HG02610 (cell line): ENCODE measurements at regions not wholly inside any gene's neighbourhood (a gene's known extent, or its start where the extent isn't known, plus 50 kb on each side); places are given as distances from the start of the nearest gene placed in this dataset.

Source experiments
- ATAC-seq: cut with Tn5 transposase; IDR thresholded peaks from one replicate; pipeline ENCODE4 v1.9.1; 2021; ENCODE audit warnings: mild to moderate bottlenecking, moderate library complexity; ENCODE audit not compliant: unreplicated experiment

DNA sequence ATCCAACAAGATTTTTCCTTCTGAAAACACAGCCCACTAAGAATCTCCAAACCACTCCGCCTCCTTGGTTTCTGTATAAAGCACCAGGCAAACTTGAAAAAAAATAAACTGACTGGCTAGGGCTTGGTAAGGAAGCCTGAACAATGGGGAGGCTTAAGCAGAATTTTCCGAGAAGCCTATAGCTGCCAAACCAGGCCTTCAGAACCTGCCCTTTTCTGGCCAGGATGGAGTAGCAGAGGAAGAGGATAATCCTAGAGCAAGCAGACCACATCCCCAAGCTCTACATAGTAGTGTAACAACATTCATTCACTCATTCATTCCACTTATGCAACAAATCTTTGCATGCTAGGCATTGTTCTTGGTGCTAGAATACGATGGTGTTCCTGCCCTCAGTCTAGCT, 529.6 kb upstream of the ZEB2 start:
- no peak for ATAC-seq

DNA sequence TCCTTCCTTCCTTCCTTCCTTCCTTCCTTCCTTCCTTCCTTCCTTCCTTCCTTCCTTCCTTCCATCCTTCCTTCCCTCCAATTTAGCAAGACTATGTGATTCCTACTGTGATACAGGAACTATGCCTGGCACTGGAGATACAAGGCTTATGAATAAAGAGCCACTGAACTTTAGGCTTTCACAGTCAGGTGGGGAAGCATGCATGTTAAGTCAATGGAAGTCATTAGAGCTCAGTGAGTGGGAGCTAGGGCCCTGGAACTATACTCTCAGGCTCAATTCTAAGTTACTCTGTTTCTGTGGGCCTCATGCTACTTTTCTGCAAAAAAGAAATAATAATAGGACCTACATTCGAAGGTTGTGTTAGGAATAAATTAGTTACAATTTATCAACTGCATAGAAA, 527.6 kb upstream of the ZEB2 start:
- ATAC-seq, result no peak

DNA sequence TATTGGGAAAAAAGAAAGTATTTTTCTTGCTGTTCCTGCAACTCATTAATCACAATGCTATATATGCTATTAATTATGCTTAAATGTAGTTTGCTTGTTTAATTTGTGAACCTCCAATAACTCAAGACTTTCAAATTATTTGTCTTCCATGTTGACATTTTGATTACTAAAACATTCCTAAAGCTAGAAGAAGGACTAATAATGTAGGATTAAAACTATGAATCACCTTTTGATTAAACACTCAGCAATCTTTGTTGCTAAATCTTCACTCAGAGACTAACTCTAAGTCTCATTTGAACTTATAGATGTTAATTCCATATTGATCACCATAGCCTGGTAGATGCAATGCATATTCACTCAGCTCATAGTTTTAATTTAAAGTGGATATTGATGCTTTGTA, 524.6 kb upstream of the ZEB2 start:
- no peak for ATAC-seq

DNA sequence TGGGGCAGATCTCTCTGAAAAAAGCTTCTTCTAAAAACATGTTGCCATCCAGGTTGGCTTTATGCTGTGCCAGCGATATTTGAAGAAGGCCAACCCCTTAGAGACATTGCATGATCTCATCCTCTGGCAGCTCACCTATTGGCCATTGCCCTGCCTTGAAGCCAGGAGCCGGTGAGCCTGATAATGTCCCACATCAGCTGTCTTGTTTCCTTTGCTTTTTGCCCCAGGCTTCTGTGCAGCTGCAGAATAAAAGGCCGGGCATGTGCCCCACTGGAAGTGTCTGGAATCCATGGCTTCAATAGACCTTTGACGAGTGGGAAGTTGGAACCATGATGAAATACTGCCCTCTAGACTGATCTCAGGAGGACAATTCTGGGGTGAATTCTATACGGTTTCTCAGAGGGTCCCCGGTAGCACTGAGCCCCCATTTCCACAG, 523.5 kb upstream of the ZEB2 start:
- ATAC-seq, result no peak

DNA sequence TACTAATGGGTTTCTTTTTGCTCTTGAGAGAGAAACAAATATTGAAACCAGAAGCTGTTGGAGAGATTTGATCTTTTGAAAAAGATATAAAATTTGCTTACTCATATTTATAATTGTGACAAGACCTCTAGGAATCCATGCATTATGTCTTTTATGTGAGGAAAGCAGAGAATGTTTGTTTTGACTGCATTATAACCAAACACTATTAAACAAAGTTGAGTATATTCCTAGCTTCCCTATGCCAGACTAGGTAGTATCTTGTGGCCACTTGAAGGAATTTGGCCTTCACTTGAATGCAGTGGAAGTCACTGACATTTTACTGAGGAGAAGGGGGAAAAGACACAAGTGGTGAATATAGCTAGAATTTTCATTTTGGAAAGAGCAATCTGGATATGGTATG, 521.8 kb upstream of the ZEB2 start:
- no peak for ATAC-seq

DNA sequence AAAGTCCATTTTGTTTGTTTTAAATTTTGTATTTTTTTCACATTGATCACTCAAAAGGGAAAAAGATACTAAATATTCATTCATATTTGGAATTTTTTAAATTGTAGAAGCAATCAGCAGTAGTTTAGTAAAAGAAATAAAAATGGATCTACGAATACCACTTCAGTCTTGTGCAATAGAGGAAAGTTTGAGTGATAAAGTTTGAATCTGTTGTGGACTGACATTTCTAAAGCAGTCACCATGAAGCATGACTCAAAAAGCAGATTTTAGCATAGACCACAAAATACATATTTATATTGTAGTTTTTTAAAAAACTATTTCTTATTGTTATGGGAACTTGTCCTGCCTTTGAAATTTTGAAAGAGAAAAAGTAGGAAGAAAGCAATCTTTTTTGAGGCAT, 520.5 kb upstream of the ZEB2 start:
- ATAC-seq, result no peak

DNA sequence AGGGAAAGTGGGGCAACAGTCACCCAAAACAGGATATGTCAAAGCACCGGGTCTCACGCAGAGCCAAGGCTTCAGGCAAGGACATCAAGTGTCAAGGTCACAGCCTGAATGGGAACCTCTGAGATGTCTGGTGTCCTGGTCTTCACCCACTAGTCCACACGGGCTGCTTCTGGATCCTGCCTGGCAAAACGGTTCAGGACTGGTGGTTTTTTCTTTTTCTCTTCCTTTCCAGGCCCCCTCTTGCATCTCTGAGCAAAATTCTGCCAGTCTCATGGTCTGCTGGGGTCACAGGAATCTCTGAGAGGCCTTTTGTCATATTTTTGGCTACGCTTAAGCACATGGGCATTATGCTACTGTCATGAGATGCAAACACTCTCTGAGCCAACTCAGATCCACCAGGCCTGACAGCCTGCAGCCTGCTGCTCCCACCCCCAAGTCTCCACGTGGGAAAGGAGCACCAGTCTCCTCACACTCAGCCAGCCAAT, 518.2 kb upstream of the ZEB2 start:
- ATAC-seq, result no peak

DNA sequence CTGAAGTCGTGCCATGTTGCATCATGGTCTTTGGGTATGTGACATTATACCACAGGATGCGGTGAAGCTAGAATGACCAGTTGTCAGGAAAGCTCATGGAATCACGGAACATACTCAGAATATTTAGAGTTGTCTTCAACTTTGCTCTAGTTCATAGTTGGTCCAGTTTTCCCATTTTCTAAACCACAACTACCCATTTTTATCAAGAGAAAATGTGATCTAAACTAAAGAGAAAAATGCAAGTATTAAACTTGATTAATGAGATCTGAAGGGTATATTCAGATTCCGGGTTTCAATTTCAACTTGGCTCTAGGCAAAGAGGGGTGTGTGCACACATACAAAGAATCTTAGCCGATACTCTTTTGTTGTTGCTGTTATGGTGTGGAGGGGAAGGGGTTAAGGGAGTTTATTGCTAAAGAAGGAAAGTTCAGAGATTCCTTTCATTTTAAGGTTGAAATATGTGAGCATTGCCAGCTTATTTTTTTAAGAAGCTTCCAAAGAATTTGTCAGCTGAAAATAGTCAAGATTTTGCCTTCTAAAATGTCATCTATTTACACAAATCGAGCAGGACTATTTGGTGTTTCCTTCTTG, 516.6 kb upstream of the ZEB2 start:
- no peak for ATAC-seq

DNA sequence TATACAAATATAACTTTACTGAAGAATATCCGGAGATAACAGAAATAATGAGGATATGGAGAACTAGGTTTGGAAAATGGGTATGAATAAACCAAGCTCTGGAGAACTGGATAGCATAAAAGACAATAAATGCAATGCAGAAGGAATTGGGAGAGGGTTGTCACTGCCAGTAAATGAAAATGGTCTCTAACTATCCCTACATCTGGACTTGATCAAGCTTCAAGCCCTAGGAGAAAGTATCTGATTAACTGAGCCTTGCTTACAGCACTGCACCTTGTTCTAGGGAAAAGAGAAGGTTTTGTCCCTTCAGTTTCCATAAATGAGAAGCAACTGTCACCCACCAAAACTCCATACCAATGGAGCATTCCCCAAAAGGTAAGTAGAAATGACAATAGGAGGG, 514.6 kb upstream of the ZEB2 start:
- no peak for ATAC-seq

DNA sequence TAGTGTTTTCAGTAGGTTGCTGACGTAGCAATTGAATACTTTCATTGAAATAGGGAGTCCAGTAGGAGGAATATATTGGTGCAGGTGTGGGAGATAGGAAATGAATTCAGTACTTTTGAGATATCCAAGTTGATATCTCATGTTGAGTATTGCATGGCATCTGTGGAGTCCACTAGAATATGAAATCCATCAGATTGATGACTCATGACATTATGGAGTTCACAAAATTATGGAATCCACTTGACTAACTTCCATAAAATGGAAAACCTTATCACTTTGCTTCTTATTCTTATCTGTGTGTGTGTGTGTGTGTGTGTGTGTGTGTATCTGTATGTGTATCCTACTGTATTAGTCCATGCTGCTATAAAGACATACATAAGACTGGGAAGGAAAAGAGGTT, 513.5 kb upstream of the ZEB2 start:
- ATAC-seq, result no peak

DNA sequence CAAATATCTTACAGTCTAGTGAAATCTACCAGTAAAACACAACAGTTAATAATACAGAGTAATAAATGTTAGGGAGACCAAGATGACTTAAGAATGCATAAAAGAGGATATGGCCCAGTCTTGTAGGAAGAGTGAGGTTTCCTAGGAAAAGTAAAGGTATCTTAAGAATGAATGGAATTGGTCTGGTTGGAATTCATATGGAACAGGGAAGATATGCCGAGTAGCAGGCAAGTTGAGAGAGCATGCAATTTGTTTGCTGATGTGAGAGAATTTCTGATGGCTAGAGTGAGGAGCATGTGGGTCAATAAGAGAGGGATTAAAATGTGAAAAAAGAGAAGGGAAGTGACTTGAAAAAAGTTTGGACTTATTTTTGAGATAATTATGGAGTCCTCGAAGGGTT, 512.9 kb upstream of the ZEB2 start:
- no peak for ATAC-seq

DNA sequence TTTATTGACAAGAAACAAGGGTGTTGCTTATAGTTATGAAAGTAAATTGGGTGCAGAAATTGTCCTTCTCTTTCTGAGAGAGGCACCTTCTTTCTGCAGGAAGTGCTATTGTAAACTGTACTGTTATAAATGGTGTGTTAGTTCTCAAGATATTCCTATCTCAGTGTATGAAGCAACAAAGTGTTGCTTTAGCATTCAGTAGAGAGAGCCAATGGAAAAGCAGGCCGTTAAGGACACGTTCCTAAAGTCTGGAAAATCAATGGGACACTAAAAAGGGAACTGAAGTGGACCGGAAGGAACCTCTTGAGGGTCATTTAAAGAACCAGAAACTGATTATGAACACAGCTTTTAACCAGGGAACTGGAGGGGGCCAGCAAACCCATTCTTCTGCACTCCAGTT, 510.0 kb upstream of the ZEB2 start:
- ATAC-seq, result no peak

DNA sequence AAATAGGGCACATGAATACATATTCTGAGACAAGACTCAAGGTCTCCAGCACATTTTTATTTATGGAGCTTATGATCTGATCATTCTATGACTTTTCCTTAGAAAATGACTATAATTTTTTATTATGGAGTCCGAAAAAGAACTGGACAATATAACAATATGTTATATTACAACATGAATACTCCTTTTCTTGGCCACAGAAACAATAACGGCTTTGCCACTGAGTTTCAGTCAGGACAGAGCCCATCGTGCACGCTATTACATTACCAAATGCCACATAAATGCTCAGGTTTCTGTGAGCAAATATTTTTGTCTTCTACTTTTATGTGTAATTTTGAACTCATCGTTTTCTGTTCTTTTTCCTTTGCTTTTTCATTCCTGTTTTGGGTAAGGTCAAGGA, 509.2 kb upstream of the ZEB2 start:
- ATAC-seq, result no peak

DNA sequence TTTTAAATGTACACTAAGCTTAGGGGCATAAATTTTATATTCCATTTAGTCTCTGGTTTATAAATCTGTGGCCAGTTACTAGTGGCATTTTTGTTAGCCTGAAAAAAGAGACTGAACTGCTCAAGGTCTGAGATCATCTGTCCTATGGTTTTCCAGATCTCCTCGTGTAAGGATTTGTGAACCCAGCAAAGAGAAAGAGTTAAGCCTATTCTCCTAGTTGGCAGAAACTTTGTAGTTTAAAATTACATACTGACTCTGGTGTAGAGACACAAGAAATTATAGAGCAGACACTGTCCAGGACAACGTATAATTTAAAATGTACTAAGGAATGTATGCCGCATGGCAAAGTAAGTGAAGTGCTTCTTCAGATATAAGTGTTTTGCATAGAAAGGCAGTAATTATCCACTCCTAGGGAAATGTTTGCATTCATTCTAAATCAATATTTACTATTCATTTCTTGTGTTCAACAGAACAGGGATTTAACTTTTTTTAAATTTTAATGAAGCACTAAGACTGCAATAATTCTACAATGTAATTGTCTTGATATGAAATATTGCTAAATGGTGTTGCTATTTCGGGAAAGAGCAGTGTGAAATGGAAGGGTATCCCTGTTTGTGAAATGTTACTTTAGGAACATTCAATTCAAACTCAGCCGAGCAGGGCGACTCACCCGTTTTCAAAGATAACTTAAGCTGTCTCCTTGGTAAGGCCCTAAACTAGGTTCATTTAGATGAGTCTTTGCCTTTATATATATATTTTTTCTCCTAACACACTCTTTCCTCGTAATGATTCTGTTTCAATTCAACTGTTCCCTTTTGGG, 508.4 kb upstream of the ZEB2 start:
- ATAC-seq, result no peak

DNA sequence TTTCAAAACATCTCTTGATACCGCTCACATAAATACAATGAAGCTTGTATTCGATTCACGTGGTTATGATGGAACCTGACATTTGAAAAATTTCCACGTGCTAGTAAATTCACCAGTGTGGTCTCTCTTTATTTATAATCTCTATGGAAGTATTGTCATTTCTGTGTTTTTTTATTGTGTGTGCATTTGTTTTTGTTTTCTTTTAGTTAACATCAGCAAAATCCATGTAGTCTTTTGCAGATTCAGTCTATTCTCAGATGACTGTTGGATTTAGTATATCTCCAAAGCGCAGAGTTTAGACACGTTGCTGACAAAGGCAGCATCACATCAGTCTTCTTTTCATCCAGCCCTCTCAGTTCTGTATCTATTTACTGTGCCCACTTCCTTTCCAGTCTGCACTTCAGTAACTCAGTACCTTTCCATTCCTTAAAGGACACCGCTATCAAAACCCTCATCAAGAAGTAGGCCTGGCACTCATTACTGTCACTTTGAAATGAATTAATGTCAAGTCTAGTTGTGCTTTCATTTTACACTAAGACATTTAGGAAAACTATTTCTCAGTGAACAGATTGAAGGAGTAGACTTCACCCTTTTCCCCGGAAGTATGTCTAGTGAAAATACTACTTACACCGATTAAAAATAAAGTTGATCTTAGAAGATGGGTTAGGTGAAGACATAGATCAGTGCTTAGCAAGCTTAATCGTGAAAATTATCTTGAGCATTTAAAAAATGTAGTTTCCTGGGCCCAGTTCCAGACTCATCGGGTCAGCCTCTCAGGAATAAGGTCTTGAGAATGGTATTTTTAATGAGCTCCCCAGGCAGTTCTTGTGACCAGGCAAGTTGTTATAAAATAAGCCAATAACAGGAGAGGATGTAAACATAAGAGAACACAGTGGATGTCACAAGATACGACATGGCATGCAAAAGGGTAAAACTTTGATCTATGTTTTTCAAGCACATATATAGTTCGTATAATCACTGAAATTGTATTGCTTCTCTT, 506.8 kb upstream of the ZEB2 start:
- no peak for ATAC-seq

DNA sequence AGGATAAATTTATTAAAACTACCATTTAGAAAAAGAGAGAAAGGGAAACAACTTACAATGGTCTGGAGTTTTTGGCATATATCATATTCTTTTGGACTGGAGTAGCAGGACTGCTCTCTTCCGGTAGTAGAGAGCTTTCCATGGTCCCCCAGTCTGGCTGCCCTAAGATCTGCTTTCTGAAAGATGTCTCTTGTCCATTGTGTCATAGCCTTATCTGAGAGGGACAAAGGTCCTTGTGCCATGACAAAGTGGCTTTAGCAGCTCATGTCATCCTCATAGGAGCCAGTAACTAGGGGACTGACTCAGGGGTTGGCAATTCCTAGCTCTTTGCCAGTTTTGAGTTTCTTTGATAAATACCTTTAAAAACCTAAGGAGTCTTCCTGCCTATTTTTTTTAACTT, 505.5 kb upstream of the ZEB2 start:
- ATAC-seq, result no peak

DNA sequence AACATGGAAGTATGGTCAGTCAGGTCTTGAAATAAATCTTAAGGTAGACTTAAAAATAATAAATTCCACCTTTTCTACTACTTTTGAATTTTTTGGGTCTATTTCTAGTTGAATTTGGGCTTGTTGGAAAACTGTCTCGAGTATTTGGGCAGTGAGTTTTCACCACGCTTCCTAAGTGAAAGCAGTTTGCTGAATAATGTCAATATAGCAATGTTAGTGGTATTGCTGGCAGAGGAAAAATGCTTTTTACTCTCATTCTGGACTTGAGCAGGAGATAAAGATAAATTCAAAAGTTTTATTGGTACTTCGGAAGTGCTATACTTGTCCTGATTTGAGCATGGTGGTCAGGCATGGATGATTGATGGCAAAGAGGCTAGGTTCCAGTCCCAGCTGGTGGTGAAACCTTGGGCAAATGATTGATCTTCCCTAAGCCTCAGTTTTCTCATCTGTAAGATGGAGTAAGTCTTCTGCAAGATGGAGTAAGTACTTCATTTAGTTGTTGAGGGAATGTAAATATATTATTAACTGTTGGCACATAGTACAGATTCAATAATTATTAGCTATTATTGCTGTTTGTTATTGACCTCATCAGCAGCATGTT, 503.5 kb upstream of the ZEB2 start:
- no peak for ATAC-seq

DNA sequence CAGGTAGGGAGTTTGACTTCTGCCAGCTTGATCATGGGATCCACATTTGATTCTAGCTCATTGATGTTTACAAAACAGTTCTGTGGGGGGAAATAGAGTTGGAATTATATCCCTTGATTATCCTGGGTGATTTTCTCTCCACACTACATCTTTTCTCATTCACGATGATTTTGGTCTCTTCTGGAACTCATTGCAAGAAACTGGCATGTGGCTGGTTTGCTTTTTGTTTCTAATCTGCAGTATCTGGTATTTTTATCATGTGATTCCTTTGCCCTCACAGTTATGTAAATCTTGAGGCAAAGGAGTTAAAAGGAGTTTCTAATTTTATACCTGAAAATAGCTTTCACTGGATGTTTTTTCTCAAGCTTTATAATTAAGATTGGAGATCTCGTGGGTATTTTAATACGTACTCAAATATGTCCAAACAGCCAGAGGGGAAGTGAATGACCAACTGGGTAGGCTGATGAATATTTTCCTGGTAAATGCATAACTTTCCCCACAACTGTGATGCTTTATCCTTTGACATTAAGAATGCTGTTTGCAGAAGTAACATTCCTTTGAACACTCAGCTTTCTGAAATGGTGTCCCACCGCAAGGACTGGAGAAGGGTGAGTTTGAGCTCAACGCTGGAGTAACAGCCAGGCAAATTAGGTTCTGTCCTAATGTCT, 502.9 kb upstream of the ZEB2 start:
- ATAC-seq, result no peak

DNA sequence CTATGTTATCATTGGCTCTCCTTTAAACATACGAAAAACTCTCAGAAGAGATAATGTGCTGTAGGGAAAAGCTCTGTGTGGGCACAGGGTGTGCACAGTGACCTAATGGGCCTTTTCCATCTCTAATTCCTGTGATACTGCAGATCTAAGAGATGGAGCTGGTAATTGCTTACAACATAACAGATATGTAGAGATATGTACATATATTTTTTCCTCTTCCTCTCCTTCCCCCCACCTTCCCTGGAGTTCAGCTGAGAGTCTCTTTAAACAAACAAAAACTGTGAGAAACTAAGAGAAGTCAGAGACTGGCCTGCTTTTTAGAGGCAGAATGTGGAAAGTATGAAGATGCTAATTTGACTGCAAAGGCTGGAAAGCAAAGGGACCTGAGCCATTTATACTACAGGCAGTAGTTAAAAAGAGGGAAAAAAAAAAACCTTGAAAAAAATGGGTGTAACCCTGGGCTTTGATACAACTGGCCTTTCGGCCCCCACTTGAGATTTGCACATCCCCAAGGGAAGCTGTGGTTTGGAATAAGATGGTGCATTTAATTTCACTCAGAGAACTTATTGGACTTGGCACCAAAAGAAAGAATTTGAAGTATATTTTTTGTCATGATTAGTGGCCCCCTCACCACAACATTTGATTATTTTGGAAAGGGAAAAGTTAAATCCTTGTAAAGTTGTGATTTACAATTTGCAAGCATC, 502.2 kb upstream of the ZEB2 start:
- ATAC-seq, result no peak

DNA sequence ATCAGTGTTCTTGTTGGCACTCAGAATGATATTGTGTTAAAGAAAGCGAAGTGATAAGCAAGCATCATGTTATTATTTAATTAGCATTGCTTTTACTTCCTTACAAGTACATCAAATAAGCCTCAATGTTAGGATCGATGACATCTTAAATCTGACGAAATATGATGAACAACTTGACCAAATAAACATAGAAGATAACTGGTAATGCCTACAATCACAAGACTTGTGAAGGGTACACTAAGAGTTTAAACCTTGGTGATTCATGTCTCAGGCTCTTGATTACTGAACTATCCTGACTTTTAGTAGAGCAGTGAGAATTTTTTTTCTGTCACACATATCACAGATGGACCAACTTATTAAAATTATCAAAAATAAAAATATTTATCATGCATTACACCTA, 500.8 kb upstream of the ZEB2 start:
- no peak for ATAC-seq
